Activated T-cell treated with anti-CD3 and anti-CD28 coated beads for 1 hour (primary cell): ENCODE measurements at regions not wholly inside any gene's neighbourhood (a gene's known extent, or its start where the extent isn't known, plus 50 kb on each side); places are given as distances from the start of the nearest gene placed in this dataset.
"Not testable (repeated sequence)": the region's sequence is repeated elsewhere in the genome, so short reads cannot be mapped to it uniquely, and the experiment has no call there.

ENCODE experiments used
- DNase-seq: peaks from one replicate; pipeline ENCODE4 v3.0.0-alpha.2; 2020; ENCODE audit warnings: low read depth

GRCh38 chr22:49676783-49677494, 150.7 kb downstream of the BRD1 start:
- DNase-seq, result no peak

- DNase-seq, result no peak
Measured at GRCh38 chr22:49676230-49676629, 151.4 kb downstream of the BRD1 start.

- no peak for DNase-seq
Measured at GRCh38 chr22:49674479-49675050, 153.1 kb downstream of the BRD1 start.

GRCh38 chr22:49673048-49673447, 154.6 kb downstream of the BRD1 start:
- no peak for DNase-seq

- no peak for DNase-seq
Measured at GRCh38 chr22:49672014-49672516, 155.6 kb downstream of the BRD1 start.

- no peak for DNase-seq
Measured at GRCh38 chr22:49671331-49672013, 156.2 kb downstream of the BRD1 start.

GRCh38 chr22:49670456-49671330, 157.0 kb downstream of the BRD1 start:
- DNase-seq, result no peak

- not testable (repeated sequence) for DNase-seq
Measured at GRCh38 chr22:49669969-49670455, 157.7 kb downstream of the BRD1 start.

GRCh38 chr22:49669427-49669968, 158.2 kb downstream of the BRD1 start:
- DNase-seq, result not testable (repeated sequence)

GRCh38 chr22:49668402-49668801, 159.3 kb downstream of the BRD1 start:
- no peak for DNase-seq

- DNase-seq, result no peak
Measured at GRCh38 chr22:49667236-49667635, 160.4 kb downstream of the BRD1 start.

- DNase-seq, result no peak
Measured at GRCh38 chr22:49666146-49666809, 161.4 kb downstream of the BRD1 start.

- no peak for DNase-seq
Measured at GRCh38 chr22:49664891-49665290, 162.8 kb downstream of the BRD1 start.

GRCh38 chr22:49664371-49664881, 163.2 kb downstream of the BRD1 start:
- no peak for DNase-seq

- no peak for DNase-seq
Measured at GRCh38 chr22:49663823-49664222, 163.8 kb downstream of the BRD1 start.

GRCh38 chr22:49663311-49663711, 164.4 kb downstream of the BRD1 start:
- DNase-seq, result no peak

- DNase-seq, result no peak
Measured at GRCh38 chr22:49662681-49663080, 165.0 kb downstream of the BRD1 start.

- DNase-seq, result no peak
Measured at GRCh38 chr22:49660794-49661781, 166.6 kb downstream of the BRD1 start.

GRCh38 chr22:49660321-49660720, 167.4 kb downstream of the BRD1 start:
- DNase-seq, result no peak

- DNase-seq, result no peak
Measured at GRCh38 chr22:49659924-49660315, 167.8 kb downstream of the BRD1 start.
